T-helper 1 cell (primary cell): ENCODE measurements at regions not wholly inside any gene's neighbourhood (a gene's known extent, or its start where the extent isn't known, plus 50 kb on each side); places are given as distances from the start of the nearest gene placed in this dataset.

Source experiments
- DNase-seq, 5 donors: peaks; one replicate each; pipeline ENCODE4 v3.0.0-alpha.2; 2012 to 2020

- no peak for DNase-seq
Observed at GRCh38 chr2:33788044-33788443, 188.9 kb upstream of the FAM98A start.

DNA sequence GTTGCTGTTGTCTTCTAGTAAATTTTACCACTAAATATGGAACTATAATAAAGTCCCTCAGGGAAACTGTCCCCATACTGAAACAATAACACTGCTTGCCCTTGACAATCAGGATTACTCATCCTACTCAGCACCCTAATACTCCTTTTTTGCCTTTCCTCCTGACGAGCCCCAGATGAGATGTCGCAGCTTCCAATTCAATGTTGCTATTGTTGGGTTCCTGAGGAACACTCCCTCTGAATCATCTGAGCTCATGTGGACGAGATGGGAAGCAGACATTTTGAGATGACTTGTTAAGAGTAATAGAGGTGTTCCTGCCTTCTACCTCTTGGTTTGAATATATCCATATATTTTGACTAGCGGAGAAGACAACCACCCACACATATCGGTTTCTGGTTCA lies 187.8 kb upstream of the FAM98A start:
- no peak for DNase-seq

DNA sequence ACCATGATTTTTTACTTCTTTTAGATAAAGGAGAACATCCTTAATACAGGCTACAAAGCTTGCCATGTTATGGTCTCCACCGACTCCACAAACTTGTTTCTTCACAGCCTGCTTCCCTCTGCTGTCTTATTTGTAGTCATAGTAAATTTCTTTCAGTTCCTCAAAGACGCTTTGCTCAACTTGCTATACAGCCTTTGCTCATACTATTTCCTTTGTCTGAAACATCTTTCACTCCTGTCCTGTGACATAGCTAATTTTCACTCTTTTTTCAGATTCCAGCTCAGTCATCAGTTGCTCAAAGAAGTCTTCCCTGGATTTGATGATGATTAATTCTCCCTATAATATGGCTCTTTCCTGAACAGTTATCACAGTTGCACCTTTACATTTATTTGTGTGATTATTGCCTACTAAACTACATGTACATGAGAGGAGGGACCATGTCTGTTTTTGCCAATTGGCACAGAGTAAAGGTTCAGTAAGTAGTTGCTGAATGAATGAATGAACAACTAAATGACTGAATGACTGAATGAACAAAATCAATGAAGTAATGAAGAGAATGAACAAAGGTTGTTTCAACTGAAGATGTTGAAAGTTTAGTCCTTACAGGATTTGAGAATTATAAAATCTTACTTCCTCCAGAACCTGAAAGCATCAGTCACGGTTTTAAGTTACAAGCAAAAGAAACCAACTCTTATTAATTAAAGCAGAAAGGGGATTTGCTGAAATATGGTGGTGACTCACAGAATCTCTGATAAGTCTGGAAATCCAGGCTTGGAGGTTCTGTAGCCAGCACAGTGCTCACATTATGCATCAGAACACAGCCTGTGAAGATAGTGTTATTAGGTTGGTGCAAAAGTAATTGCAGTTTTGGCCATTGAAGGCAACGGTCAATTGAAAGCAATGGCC lies 186.4 kb upstream of the FAM98A start:
- DNase-seq, result no peak

DNA sequence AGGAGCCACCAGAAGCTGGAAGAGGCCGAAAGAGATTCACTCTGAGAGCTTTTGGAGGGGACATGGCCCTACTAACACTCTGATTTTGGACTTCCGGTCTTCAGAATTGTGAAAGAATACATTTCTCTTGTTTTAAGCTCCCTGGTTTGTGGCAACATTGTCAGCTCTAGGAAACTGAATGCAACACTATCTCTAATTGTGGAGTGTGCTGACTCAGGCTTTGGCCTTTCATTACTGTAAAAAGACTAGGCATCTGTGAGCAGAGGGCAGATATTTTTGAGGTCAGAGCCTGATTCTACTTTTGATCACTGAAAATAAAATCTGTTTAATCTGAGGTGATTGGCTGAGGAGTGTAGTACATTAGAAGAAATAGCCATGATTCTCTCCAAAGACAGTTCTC lies 185.4 kb upstream of the FAM98A start:
- DNase-seq, result no peak

DNA sequence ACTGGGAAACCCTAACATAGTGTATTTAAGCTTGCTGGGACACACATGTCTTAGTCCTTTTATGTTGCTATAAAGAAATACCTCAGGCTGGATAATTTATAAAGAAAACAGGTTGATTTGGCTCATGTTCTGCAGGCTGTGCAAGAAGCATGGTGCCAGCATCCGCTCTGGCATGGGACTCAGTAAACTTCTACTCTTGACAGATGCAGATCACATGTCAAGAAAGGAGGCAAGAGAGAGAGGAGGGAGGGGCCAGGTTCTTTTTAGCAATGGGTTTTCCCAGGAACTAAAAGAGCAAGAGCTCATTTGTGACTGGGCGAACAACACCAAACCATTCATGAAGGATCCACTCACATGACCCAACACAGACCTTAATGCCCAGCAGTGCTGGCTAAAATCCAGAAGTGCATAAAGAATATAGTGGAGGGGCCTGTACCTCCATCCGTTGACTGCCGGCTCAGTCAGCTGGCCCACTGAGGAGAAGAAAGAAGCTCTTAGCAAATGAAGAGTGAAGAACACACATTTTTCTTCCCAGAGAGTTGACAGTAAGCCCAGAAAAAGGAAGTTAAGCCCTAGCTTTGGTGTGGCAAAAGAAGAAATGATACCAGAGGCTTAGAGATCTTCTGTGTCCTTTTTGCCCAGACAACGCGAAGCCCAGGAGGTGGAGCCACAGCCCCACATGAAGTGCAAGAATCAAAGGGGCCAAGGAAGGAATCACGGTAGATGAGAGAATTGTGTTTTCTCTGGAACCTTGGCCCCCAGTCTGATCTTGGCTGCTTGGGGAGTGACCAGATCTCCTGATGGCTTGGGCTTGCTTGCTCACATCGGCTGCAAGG lies 183.5 kb upstream of the FAM98A start:
- DNase-seq, result no peak

GRCh38 chr2:33777786-33778185 lies 178.7 kb upstream of the FAM98A start:
- DNase-seq, result no peak

DNA sequence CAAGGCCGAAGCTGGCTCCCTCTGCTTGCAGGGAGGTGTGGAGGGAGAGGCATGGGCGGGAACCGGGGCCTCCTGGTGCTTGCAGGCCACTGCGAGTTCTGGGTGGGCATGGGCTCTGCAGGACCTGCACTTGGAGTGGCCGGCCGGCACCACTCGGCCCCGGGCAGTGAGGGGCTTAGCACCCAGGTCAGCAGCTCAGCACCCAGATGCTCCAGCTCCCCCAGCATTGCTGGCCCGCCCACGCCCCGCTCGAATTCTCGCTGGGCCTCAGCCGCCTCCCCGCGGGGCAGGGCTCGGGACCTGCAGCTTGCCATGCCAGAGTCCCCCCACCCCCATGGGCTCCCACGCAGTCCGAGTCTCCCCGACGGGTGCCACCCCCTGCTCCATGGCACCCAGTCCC lies 176.2 kb upstream of the FAM98A start:
- DNase-seq, result no peak

- DNase-seq, result no peak
Observed at GRCh38 chr2:33770023-33770422, 170.9 kb upstream of the FAM98A start.

GRCh38 chr2:33766175-33766574 lies 167.1 kb upstream of the FAM98A start:
- DNase-seq, result no peak

DNA sequence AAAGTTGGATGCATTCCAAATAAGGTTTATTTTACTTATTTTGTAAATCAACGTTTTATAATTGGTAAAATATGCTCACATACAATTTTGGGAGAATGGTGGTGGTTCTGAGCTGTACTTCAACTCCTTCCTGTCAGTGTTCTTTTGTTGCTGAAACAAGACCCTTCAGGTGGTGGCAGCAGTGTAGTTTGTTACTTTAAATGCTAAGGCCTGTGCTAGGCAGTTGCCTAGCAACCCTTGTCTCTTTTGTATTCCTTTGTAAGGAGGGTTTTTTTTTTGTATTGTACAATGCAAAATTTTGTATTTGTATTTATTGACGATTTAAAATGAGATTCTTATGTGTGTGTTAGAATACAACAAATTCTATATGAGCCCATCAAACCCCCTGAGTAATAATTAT lies 166.0 kb upstream of the FAM98A start:
- no peak for DNase-seq

DNA sequence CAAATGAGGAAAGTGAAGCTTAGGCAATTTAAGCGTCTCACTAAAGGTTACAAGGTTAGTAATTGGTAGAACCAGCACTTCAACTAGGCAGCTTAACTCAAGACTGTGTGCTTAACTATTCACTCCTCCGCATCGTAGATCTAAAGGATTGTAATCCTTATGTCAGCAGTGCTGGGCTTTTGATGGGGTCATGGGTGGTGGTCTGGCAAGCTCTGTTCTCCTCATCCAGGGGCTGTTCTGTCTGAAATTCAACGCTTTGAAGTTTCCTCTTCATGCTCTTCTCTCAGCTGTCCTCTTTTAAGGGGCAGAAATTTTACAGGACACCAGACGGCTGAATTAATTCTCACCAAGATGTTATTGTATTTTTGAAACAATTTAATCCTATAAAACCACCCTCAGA lies 165.5 kb upstream of the FAM98A start:
- no peak for DNase-seq

GRCh38 chr2:33763671-33764310 lies 164.7 kb upstream of the FAM98A start:
- DNase-seq, result no peak

- DNase-seq, result no peak
Observed at GRCh38 chr2:33762636-33763035, 163.5 kb upstream of the FAM98A start.

GRCh38 chr2:33746208-33746800 lies 147.2 kb upstream of the FAM98A start:
- no peak for DNase-seq

DNA sequence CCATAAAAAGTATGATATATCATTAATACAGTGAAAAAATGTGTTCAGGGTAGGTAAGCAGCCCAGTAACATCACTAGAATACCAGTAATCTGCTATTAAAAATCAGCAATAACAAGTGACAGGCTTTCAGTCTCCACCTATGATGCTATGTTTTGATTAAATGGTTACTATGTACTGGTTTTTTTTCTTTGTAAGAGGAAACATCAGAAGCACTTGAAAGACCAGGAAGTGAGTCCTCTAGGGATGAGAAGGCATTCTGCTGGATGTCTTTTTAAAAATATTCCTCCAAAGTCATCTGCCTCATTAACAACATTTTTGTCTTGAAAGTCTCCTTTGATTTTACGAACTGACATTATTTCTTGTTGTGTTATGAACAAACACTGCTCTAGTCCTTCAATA lies 136.0 kb upstream of the FAM98A start:
- no peak for DNase-seq

DNA sequence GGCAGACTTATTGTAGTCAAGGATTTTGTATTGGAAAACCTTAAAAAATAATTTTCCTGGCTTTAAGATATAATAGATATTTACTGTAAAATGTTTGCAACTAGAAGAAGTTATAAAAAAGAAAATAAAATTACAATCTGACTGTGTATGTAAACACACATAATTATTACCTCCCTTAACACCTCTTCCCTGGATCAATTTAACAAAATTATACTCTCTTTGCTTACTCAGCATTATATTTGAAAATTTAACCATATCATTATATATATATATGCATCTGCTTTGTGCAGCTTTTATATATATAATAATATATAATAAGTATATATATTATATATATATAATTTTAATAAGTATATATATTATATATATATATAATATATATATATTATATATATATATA lies 131.7 kb upstream of the FAM98A start:
- DNase-seq, result no peak

GRCh38 chr2:33730193-33730592 lies 131.1 kb upstream of the FAM98A start:
- DNase-seq, result no peak

DNA sequence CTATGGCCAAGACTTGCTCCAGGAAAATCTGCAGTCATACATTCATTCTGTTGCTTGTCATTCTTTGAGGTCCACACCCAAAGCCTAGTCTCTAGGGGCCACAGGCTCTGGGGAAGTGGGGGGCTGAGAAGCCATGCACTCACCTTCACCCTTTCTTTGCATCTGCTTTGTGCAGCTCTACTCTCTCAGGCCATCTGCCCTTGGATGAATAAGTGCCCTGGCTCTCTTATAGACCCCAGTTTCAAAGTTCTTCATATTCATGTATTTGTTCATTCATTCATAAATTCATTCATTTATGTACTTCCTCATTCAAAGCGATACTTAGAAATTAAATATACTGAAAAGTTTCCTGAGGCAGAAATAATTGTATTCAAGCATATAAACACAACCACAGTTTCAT lies 130.3 kb upstream of the FAM98A start:
- no peak for DNase-seq

- DNase-seq, result no peak
Observed at GRCh38 chr2:33728106-33728505, 129.0 kb upstream of the FAM98A start.

DNA sequence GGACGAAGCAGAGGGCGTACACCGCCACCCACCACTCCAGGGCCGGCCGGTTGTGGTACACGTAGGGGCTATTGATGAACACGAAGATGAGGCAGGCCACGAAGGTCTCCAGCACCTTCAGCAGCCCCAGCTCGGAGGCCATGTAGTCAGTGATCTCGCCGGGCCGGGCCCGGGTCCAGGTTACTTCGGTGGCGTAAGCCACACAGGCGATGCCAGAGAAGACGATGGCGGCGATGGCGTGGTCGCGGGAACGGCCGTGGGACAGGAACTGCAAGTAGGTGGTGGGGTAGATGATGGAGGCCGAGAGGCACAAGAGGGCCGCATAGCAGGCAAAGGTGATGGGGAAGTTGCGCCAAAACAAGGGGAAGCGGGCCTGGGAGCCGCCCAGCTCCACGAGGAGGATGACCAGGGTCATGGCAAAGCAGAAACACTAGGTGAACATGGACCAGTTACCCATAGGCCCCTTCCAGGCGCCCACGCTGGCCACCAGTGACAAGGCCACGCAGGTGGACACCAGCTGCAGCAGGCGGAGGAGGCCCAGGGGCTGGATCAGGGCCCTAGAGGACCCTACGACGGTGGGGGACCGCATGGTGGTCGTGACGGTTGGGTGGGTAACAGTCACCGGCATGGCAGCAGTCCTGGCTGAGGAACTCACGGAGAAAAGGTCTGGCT lies 128.4 kb upstream of the FAM98A start:
- no peak for DNase-seq

DNA sequence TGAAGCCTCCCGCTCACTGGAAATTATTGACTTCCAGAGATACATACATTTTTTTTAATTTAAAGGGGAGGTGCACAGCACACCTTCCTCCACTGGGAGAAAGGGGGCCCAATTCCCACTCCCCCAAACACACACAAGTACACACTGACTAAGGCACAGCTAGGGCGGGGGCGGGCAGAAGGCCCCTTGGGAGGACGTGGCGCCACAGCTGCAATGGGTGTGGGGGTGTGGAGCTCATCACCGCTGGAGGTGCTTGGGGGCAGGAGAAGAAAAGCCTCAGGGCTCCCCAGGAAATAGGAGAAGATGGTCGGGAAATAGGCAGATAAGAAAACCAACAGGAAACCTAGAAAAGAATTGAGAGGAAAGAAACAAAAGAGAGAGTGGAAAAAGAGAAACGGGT lies 127.3 kb upstream of the FAM98A start:
- DNase-seq, result no peak

DNA sequence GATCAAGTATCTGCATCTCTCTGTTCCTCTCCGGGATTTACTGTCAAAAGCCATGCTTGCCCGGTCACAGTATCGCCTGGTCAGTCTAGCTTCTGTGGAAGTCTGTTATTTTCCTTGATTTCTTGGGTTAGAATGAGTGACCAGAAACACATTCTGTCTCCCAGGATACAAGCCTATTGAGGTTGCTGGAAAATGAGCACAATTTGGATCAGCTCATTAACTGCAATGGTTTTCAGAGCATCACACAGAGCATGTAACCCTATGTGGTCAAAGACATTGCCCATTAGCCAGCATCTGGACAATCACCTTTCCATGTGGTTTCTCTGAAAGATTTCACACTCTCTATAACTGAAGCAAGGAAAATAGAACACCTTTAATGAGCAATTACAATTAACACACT lies 124.2 kb upstream of the FAM98A start:
- DNase-seq, result no peak

GRCh38 chr2:33719067-33719466 lies 120.0 kb upstream of the FAM98A start:
- no peak for DNase-seq
